ENCODE measurements at regions not wholly inside any gene's neighbourhood (a gene's known extent, or its start where the extent isn't known, plus 50 kb on each side); places are given as distances from the start of the nearest gene placed in this dataset.

- Histone ChIP-seq H3K36me3 (ENCODE audit: low read depth, low read length) (no peaks in the 10 kb centered on the region), H4K20me1 (ENCODE audit: low read length) (no peaks in the 10 kb centered on the region), H3K9ac (ENCODE audit: low read length) (no peak overlapping the region), H3K27ac (ENCODE audit: low read length) (no peak overlapping the region), H3K27me3 (ENCODE audit: low read length) (no peaks in the 10 kb centered on the region), H2AFZ (ENCODE audit: low read length) (no peak overlapping the region), H3K9me2 (replicated peaks; ENCODE audit: low read length) (no peaks in the 10 kb centered on the region), H3K79me2 (ENCODE audit: low read length) (no peaks in the 10 kb centered on the region), H3K9me3 (ENCODE audit: low read length) (no peaks in the 10 kb centered on the region), H3F3A (ENCODE audit: low read length, unreplicated experiment) (no peaks in the 10 kb centered on the region), H3K4me3 (ENCODE audit: low read length) (no peak overlapping the region), H3K4me2 (ENCODE audit: low read length) (no peak overlapping the region), H3K4me1 (ENCODE audit: insufficient read depth, low read length) (no peaks in the 10 kb centered on the region)
- ChIA-PET CTCF (no interaction called here), POLR2A (ENCODE audit: unreplicated experiment) (no interaction called here)
- intact Hi-C loops (cut with micrococcal nuclease), result no loop called here
- no TSS peak for BruUV-seq (replicated peaks)
- ATAC-seq (no peak), DNase-seq (no peak)
- TF ChIP-seq EZH2phosphoT487 (IDR thresholded peaks at IDR 0.05; ENCODE audit: borderline replicate concordance, low read length) (no peak), EZH2 (IDR thresholded peaks at IDR 0.05; ENCODE audit: low read length, unreplicated experiment) (no peak), CTCF (conservative IDR thresholded peaks at IDR 0.05; ENCODE audit: low read depth, low read length) (no peak)
These were observed 1392.1 kb upstream of the CELF4 start for GRCh38 chr18:38957736-38958135.

- CTCF ChIA-PET, result no interaction called here
- H3K79me2 ChIP-seq (ENCODE audit: low read length), result no peaks in the 10 kb centered on the region
- no peak overlapping the region for H2AFZ ChIP-seq (ENCODE audit: low read length)
- ATAC-seq (no peak), DNase-seq (no peak)
- no peaks in the 10 kb centered on the region for H3K9me3 ChIP-seq (ENCODE audit: low read length)
- no TSS peak for BruUV-seq (replicated peaks)
- H3K4me3 ChIP-seq (ENCODE audit: low read length), result no peak overlapping the region
- no peaks in the 10 kb centered on the region for H4K20me1 ChIP-seq (ENCODE audit: low read length)
- H3F3A ChIP-seq (ENCODE audit: low read length, unreplicated experiment), result no peaks in the 10 kb centered on the region
- POLR2A ChIA-PET (ENCODE audit: unreplicated experiment), result no interaction called here
- intact Hi-C loops (cut with micrococcal nuclease), result no loop called here
- H3K9ac ChIP-seq (ENCODE audit: low read length), result no peak overlapping the region
- no peaks in the 10 kb centered on the region for H3K9me2 ChIP-seq (replicated peaks; ENCODE audit: low read length)
- H3K4me1 ChIP-seq (ENCODE audit: insufficient read depth, low read length), result no peaks in the 10 kb centered on the region
- H3K4me2 ChIP-seq (ENCODE audit: low read length), result no peak overlapping the region
- no peaks in the 10 kb centered on the region for H3K27me3 ChIP-seq (ENCODE audit: low read length)
- no peak for TF ChIP-seq EZH2 (IDR thresholded peaks at IDR 0.05; ENCODE audit: low read length, unreplicated experiment)
- no peak overlapping the region for H3K27ac ChIP-seq (ENCODE audit: low read length)
- no peaks in the 10 kb centered on the region for H3K36me3 ChIP-seq (ENCODE audit: low read depth, low read length)
These were observed 1390.5 kb upstream of the CELF4 start for GRCh38 chr18:38956068-38956467.

GRCh38 chr18:38951633-38952032 is 1386.0 kb upstream of the CELF4 start:
- H3K9me2 ChIP-seq (replicated peaks; ENCODE audit: low read length), result no peaks in the 10 kb centered on the region
- TF ChIP-seq EZH2 (IDR thresholded peaks at IDR 0.05; ENCODE audit: low read length, unreplicated experiment), result no peak
- TF ChIP-seq CTCF (conservative IDR thresholded peaks at IDR 0.05; ENCODE audit: low read depth, low read length), result no peak
- no peak for TF ChIP-seq EZH2phosphoT487 (IDR thresholded peaks at IDR 0.05; ENCODE audit: borderline replicate concordance, low read length)
- ChIA-PET CTCF (no interaction called here), POLR2A (ENCODE audit: unreplicated experiment) (no interaction called here)
- H3K4me2 ChIP-seq (ENCODE audit: low read length), result no peak overlapping the region
- no peaks in the 10 kb centered on the region for H3F3A ChIP-seq (ENCODE audit: low read length, unreplicated experiment)
- H3K27me3 ChIP-seq (ENCODE audit: low read length), result no peaks in the 10 kb centered on the region
- no peak overlapping the region for H3K4me3 ChIP-seq (ENCODE audit: low read length)
- BruUV-seq (replicated peaks), result no TSS peak
- H3K9me3 ChIP-seq (ENCODE audit: low read length), result no peaks in the 10 kb centered on the region
- peak; percentile 31 for DNase-seq
- ATAC-seq, result peak; percentile 64
- H3K9ac ChIP-seq (ENCODE audit: low read length), result no peak overlapping the region
- no peaks in the 10 kb centered on the region for H3K36me3 ChIP-seq (ENCODE audit: low read depth, low read length)
- no peaks in the 10 kb centered on the region for H3K79me2 ChIP-seq (ENCODE audit: low read length)
- no peaks in the 10 kb centered on the region for H3K4me1 ChIP-seq (ENCODE audit: insufficient read depth, low read length)
- no peaks in the 10 kb centered on the region for H4K20me1 ChIP-seq (ENCODE audit: low read length)
- no peak overlapping the region for H3K27ac ChIP-seq (ENCODE audit: low read length)
- intact Hi-C loops (cut with micrococcal nuclease), result no loop called here
- no peak overlapping the region for H2AFZ ChIP-seq (ENCODE audit: low read length)
